GM10248 (cell line): ENCODE measurements at regions not wholly inside any gene's neighbourhood (a gene's known extent, or its start where the extent isn't known, plus 50 kb on each side); places are given as distances from the start of the nearest gene placed in this dataset.

Experiments
- CTCF ChIA-PET: fragments of 300-600 bp; sonication (Branson Sonifier 250); formaldehyde crosslinking; extraction: SDS; loops from one replicate; lab custom pipeline; 2021; ENCODE audit warnings: antibody characterized with exemption; lab: Yijun Ruan, JAX
- POLR2A ChIA-PET: fragments of 350-650 bp; sonication (Branson Sonifier 250); formaldehyde crosslinking; extraction: SDS; loops from one replicate; lab custom pipeline; 2020; ENCODE audit warnings: antibody characterized with exemption; lab: Yijun Ruan, JAX
- DNase-seq: peaks from one replicate; pipeline ENCODE4 v3.0.0; 2012; ENCODE audit errors: extremely low spot score
- TF ChIP-seq, protein P1 (sequence below): IDR thresholded peaks from 2 replicates; pipeline ENCODE4 v1.5.1; 2012; ENCODE audit warnings: mild to moderate bottlenecking, low read depth; ENCODE audit errors: extremely low read depth, missing control alignments, control extremely low read depth

DNA sequence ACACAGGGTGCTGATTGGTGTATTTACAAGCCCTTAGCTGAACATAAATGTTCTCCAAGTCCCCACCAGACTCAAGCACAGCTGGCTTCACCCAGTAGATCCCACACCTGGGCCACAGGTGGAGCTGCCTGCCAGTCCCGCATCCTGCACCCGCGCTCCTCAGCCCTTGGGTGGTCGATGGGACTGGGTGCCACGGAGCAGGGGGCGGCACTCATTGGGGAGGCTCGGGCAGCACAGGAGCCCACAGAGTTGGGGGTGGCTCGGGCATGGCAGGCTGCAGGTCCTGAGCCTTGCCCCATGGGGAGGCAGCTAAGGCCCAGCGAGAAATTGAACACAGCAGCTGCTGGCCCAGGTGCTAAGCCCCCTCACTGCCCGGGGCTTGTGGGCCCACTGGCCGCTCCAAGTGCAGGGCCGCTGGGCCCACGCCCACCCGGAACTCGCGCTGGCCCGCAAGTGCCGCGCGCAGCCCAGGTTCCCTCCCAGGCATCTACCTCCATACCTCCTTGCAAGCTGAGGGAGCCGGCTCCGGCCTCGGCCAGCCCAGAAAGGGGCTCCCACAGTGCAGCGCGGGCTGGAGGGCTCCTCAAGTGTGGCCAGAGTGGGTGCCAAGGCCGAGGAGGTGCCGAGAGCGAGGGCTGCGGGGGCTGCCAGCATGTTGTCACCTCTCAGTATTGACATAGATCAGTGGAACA, 442.7 kb downstream of the OCA2 start:
- no peak for DNase-seq
- TF ChIP-seq, protein P1, sequence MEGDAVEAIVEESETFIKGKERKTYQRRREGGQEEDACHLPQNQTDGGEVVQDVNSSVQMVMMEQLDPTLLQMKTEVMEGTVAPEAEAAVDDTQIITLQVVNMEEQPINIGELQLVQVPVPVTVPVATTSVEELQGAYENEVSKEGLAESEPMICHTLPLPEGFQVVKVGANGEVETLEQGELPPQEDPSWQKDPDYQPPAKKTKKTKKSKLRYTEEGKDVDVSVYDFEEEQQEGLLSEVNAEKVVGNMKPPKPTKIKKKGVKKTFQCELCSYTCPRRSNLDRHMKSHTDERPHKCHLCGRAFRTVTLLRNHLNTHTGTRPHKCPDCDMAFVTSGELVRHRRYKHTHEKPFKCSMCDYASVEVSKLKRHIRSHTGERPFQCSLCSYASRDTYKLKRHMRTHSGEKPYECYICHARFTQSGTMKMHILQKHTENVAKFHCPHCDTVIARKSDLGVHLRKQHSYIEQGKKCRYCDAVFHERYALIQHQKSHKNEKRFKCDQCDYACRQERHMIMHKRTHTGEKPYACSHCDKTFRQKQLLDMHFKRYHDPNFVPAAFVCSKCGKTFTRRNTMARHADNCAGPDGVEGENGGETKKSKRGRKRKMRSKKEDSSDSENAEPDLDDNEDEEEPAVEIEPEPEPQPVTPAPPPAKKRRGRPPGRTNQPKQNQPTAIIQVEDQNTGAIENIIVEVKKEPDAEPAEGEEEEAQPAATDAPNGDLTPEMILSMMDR, result no peak
- ChIA-PET CTCF (interaction anchor here (1.2 to 1.4 kb wide), 2 partner anchors 8 to 14 kb away, joined by 3 to 5 read pairs; no protein-coding TSS in a partner anchor), POLR2A (no interaction called here)

DNA sequence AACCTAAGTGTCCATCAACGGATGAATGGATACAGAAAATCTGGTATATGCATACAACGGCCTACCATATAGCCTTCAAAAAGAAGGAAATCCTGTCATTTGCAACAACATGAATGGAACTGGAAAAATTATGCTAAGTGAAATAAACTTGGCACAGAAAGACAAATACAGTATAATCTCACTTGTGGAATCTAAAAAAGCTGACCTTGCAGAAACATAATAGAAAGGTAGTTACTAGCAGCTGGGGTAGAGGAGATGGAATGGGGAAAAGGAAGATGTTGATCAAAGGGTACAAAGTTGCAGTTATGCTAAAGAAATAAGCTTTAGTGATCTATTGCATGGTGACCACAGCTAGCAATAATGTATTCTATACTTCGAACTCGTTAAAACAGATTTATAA, 444.1 kb downstream of the OCA2 start:
- POLR2A ChIA-PET, result no interaction called here

DNA sequence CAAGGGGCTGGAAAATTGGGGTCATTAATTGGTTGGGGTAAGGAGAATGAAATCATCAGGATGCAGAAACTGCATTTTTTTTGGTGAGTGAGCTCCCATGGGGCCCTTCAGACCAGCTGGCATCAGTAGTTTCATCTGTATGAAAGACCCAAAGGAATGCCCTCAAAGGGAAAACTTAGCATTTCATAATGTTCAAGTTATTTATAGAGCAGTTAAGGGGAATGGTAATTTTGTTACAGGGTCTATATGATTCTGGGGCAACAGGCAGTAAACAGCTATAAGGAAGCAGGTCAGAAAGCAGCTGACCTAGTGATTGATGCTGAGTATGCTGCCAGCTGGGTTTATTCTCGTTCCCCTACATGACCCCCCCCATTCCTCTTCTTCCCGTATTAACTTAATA, 448.9 kb downstream of the OCA2 start:
- ChIA-PET POLR2A (no interaction called here), CTCF (interaction anchor here (1.0 to 1.4 kb wide), 2 partner anchors 8 to 93 kb away, joined by 3 to 6 read pairs; no protein-coding TSS in a partner anchor)
- no peak for DNase-seq
- TF ChIP-seq, protein P1, result no peak

More for the DNA sequence above, 444.1 kb downstream of the OCA2 start:
- no peak for DNase-seq
- CTCF ChIA-PET, result interaction anchor here (1.2 to 1.4 kb wide), 2 partner anchors 10 to 15 kb away, joined by 3 to 5 read pairs; no protein-coding TSS in a partner anchor
- TF ChIP-seq, protein P1, result no peak

DNA sequence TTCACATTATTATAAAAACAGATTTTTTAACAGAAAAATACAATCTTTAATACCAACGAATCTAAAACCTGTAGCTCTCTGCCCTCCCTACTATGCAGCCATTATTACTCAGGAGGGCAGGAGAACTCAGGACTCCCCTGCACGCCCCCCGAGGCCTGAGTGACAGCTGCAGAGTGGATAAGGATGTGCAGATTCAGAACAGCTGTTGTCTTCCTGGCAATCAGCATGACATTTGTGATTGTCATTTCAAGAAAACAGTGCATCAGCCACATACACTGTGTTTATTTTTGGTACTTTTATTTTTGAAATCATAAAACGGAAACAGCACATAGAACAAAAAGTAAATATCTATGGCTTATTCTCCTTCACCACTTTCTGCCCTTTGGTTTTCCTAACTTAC, 450.8 kb downstream of the OCA2 start:
- ChIA-PET POLR2A (no interaction called here), CTCF (no interaction called here)
- TF ChIP-seq, protein P1, result no peak
- DNase-seq, result no peak

DNA sequence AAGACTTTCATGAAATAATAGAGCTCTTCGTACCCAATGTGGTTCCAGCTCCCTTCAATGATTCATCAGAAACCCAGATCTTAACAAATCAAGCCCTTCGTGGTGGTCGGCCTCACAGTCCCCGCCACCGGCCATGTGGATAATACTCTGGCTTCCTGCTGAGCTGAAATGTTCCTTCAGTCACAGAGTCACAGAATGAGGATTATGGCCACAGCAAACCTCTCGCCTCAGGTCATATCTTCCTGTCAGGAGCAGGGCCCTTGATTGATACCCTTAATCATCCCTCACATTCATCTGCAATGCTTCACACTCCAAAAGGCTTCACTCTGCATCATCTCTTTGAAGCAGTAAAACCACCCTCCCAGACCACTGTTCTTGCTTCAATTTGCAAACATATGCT, 452.6 kb downstream of the OCA2 start:
- CTCF ChIA-PET, result no interaction called here
- POLR2A ChIA-PET, result no interaction called here
- TF ChIP-seq, protein P1, result no peak
- DNase-seq, result no peak

DNA sequence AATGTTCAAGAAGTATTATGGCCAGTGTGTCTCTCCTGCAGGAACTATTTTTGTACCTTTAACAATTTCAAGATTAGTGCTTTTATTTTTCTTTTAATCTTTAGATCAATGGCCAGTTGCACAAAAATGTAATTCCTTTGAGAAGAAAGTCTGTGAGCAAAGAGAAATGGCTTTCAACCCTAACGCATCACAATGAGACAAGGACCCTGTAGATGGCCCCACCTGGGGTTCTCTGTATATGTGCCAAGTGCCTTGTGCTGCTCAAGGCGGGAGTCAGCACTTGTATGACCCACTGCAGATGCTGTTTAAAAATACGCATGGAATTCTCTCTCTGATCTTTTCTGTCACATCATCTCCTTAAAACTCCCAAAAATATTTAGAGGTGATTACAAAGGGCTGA, 453.4 kb downstream of the OCA2 start:
- DNase-seq, result no peak
- CTCF ChIA-PET, result no interaction called here
- POLR2A ChIA-PET, result no interaction called here
- TF ChIP-seq, protein P1, result no peak

DNA sequence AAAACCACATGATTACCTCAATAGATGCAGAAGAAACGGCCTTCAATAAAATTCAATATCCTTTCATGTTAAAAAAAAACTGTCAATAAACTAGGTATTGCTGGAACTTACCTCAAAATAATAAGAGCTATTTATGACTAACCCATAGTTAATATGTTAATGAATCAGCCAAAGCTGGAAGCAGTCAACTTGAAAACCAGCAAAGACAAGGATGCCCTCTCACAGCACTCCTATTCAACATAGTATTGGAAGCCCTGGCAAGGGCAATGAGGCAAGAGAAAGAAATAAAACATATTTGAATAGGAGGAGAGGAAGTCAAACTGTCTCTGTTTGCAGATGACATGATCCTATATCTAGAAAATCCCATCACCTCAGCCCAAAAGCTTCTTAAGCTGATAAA, 456.1 kb downstream of the OCA2 start:
- DNase-seq, result no peak
- ChIA-PET CTCF (interaction anchor here (2.1 kb wide), 1 partner anchor 8 kb away, joined by 6 read pairs; no protein-coding TSS in a partner anchor), POLR2A (no interaction called here)
- TF ChIP-seq, protein P1, result no peak
